RWPE1 (cell line): ENCODE measurements at regions not wholly inside any gene's neighbourhood (a gene's known extent, or its start where the extent isn't known, plus 50 kb on each side); places are given as distances from the start of the nearest gene placed in this dataset.
"Not testable (repeated sequence)": the region's sequence is repeated elsewhere in the genome, so short reads cannot be mapped to it uniquely, and the experiment has no call there.

Experiments
- CTCF ChIA-PET: fragments of 350-600 bp; sonication (Branson Sonifier 250); formaldehyde crosslinking; extraction: SDS; loops from one replicate; lab custom pipeline; 2021; lab: Yijun Ruan, JAX
- POLR2A ChIA-PET: fragments of 400-600 bp; formaldehyde crosslinking; extraction: SDS; loops from one replicate; lab custom pipeline; 2020; ENCODE audit warnings: antibody characterized with exemption; ENCODE audit not compliant: low non-redundant PET; lab: Yijun Ruan, JAX
- DNase-seq: peaks from one replicate; pipeline ENCODE4 v3.0.0; 2012; ENCODE audit warnings: low spot score
- H3K27ac ChIP-seq: fragments of 450-650 bp; 2 replicates; pipeline ENCODE4 v1.5.1; 2017
- TF ChIP-seq, protein P1 (sequence below): fragments of 450-650 bp; conservative IDR thresholded peaks from 2 replicates; pipeline ENCODE4 v1.5.1; 2017; ENCODE audit warnings: low read depth, mild to moderate bottlenecking

- H3K27ac ChIP-seq = no peak overlapping the region
- DNase-seq = no peak
- ChIA-PET POLR2A (no interaction called here), CTCF (no interaction called here)
- TF ChIP-seq, protein P1, sequence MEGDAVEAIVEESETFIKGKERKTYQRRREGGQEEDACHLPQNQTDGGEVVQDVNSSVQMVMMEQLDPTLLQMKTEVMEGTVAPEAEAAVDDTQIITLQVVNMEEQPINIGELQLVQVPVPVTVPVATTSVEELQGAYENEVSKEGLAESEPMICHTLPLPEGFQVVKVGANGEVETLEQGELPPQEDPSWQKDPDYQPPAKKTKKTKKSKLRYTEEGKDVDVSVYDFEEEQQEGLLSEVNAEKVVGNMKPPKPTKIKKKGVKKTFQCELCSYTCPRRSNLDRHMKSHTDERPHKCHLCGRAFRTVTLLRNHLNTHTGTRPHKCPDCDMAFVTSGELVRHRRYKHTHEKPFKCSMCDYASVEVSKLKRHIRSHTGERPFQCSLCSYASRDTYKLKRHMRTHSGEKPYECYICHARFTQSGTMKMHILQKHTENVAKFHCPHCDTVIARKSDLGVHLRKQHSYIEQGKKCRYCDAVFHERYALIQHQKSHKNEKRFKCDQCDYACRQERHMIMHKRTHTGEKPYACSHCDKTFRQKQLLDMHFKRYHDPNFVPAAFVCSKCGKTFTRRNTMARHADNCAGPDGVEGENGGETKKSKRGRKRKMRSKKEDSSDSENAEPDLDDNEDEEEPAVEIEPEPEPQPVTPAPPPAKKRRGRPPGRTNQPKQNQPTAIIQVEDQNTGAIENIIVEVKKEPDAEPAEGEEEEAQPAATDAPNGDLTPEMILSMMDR = no peak
Observed at GRCh38 chr5:120936652-120937051, 472.6 kb downstream of the PRR16 start.

GRCh38 chr5:120938604-120939003 lies 474.5 kb downstream of the PRR16 start:
- TF ChIP-seq, protein P1 = no peak
- POLR2A ChIA-PET = no interaction called here
- CTCF ChIA-PET = no interaction called here

DNA sequence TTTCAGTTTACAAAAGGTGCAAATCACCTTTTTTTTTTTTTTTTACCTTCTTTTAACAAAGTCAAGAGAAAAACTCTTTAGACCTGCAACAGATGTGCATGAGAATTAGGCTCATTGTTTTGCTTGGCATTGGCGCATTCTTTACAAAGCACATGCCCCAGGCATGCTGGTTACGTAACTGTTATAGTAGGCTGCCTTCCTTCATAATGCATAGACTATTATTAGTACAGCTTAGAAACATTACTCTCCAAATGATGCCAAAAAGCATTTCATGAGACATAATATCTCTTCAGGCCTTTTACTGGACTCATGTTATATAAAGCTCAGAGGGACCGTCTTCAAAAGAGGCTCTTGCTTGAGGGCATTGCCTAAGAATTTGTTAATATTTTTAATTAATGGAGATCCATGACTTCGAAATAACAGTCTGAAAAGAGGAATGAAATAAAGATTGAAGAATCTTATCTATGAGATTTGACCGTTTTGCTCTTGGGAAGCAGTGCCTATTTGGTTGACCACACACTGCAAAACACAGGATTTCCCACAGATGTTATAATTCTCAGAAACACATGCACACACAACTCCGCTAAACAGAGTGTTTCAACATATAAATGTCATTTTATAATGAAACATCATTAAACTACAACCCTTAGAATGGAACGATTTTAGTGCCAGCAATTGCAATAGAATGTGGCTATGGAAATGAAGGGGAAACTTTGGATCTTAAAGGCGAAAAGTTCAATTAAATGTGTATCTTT lies 478.7 kb downstream of the PRR16 start:
- TF ChIP-seq, protein P1 = no peak
- POLR2A ChIA-PET = no interaction called here
- no peak overlapping the region for H3K27ac ChIP-seq
- DNase-seq = peak; percentile 8
- CTCF ChIA-PET = interaction anchor here (0.8 kb wide), 1 partner anchor 62 kb away, joined by 7 read pairs; no protein-coding TSS in a partner anchor

More at GRCh38 chr5:120938604-120939003, 474.5 kb downstream of the PRR16 start:
- no peak overlapping the region for H3K27ac ChIP-seq
- DNase-seq = no peak

GRCh38 chr5:120949596-120949995 lies 485.5 kb downstream of the PRR16 start:
- POLR2A ChIA-PET, DNase-seq, H3K27ac ChIP-seq, CTCF ChIA-PET: not testable (repeated sequence)

DNA sequence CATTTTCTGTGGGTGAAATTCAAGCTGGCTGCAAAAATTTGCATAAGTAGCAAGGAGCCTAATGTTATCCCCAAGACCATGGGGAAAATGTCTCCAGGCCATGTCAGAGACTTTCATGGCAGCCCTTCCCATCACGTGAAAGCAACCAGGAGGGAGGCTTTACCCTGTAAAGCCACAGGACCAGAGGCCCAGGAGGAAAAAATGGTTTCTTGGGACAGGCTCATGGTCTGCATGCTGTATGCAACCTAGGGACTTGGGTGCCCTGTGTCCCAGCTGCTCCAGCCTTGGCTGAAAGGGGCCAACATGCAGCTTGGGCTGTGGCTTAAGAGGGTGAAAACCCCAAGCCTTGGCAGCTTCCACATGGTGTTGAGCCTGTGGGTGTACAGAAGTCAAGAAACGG lies 489.3 kb downstream of the PRR16 start:
- POLR2A ChIA-PET, CTCF ChIA-PET, H3K27ac ChIP-seq, DNase-seq: not testable (repeated sequence)

DNA sequence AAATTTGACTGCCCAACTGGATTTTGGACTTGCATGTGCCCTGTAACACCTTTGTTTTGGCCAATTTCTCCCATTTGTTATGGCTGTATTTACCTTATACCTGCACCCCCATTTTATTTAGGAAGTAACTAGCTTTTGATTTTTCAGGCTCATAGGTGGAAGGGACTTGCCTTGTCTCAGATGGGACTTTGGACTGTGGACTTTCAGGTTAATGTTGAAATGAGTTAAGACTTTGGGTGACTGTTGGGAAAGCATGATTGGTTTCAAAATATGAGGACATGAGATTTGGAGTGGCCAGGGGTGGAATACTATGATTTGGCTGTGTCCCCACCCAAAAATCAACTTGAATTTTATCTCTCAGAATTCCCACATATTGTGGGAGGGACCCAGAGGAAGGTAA lies 490.2 kb downstream of the PRR16 start:
- POLR2A ChIA-PET = no interaction called here
- no peak overlapping the region for H3K27ac ChIP-seq
- TF ChIP-seq, protein P1 = no peak
- no peak for DNase-seq
- CTCF ChIA-PET = no interaction called here

GRCh38 chr5:120955795-120956194 lies 491.7 kb downstream of the PRR16 start:
- ChIA-PET POLR2A (no interaction called here), CTCF (interaction anchor here (0.6 kb wide), 1 partner anchor 1071 kb away, joined by 4 read pairs; no protein-coding TSS in a partner anchor)
- TF ChIP-seq, protein P1 = no peak
- no peak for DNase-seq
- no peak overlapping the region for H3K27ac ChIP-seq
